Hepatocyte (in vitro differentiated cells): ENCODE measurements at regions not wholly inside any gene's neighbourhood (a gene's known extent, or its start where the extent isn't known, plus 50 kb on each side); places are given as distances from the start of the nearest gene placed in this dataset.

Experiments used
- DNase-seq: peaks from one replicate; pipeline ENCODE4 v3.0.0-alpha.2; 2016; ENCODE audit warnings: low spot score
- H2AFZ ChIP-seq: fragments of 200-600 bp; sonication (generic); 2 replicates; pipeline ENCODE4 v1.6.0; 2016; ENCODE audit warnings: antibody characterized with exemption, mild to moderate bottlenecking
- H3K27ac ChIP-seq: fragments of 200-600 bp; sonication (generic); 2 replicates; pipeline ENCODE4 v1.5.1; 2016; ENCODE audit warnings: mild to moderate bottlenecking
- H3K27me3 ChIP-seq: fragments of 200-600 bp; sonication (generic); 2 replicates; pipeline ENCODE4 v1.6.1; 2016
- H3K36me3 ChIP-seq: fragments of 200-600 bp; sonication (generic); replicated peaks from 2 replicates; pipeline ENCODE4 v1.5.1; 2016; ENCODE audit warnings: low read depth; ENCODE audit not compliant: insufficient read depth
- H3K4me1 ChIP-seq: fragments of 200-600 bp; sonication (generic); 2 replicates; pipeline ENCODE4 v1.5.1; 2016; ENCODE audit warnings: mild to moderate bottlenecking, moderate library complexity; ENCODE audit not compliant: insufficient read depth
- H3K4me2 ChIP-seq: fragments of 200-600 bp; sonication (generic); 2 replicates; pipeline ENCODE4 v1.6.0; 2016
- H3K4me3 ChIP-seq: fragments of 200-600 bp; sonication (generic); 2 replicates; pipeline ENCODE4 v1.5.1; 2016; ENCODE audit warnings: mild to moderate bottlenecking
- H3K79me2 ChIP-seq: fragments of 200-600 bp; sonication (generic); 2 replicates; pipeline ENCODE4 v1.6.0; 2017; ENCODE audit warnings: mild to moderate bottlenecking
- H3K9me2 ChIP-seq: fragments of 200-600 bp; sonication (generic); replicated peaks from 2 replicates; pipeline ENCODE4 v1.6.0; 2017; ENCODE audit warnings: mild to moderate bottlenecking; ENCODE audit not compliant: insufficient read depth
- H3K9me3 ChIP-seq: fragments of 200-600 bp; sonication (generic); 2 replicates; pipeline ENCODE4 v1.5.1; 2016; ENCODE audit warnings: low read depth, mild to moderate bottlenecking
- H4K20me1 ChIP-seq: fragments of 200-600 bp; sonication (generic); 2 replicates; pipeline ENCODE4 v1.6.0; 2016; ENCODE audit warnings: mild to moderate bottlenecking; ENCODE audit not compliant: insufficient read depth, poor library complexity, severe bottlenecking
- CTCF ChIP-seq: fragments of 200-600 bp; sonication (generic); IDR thresholded peaks from 2 replicates; pipeline ENCODE4 v1.5.1; 2016; ENCODE audit warnings: antibody characterized with exemption, mild to moderate bottlenecking; ENCODE audit not compliant: poor library complexity
- EZH2 ChIP-seq: fragments of 200-600 bp; sonication (generic); IDR thresholded peaks from 2 replicates; pipeline ENCODE4 v1.6.1; 2016; ENCODE audit warnings: antibody characterized with exemption, mild to moderate bottlenecking, borderline replicate concordance
- EZH2phosphoT487 ChIP-seq: fragments of 200-600 bp; sonication (generic); IDR thresholded peaks from one replicate; pipeline ENCODE4 v1.6.1; 2018; ENCODE audit warnings: antibody characterized with exemption, mild to moderate bottlenecking, low read depth, moderate library complexity; ENCODE audit not compliant: unreplicated experiment, severe bottlenecking
- WGBS: methylation state at CpG from one replicate; pipeline ENCODE4 v1.1.6; 2016; ENCODE audit warnings: low lambda C conversion rate; ENCODE audit errors: missing lambda C conversion rate; 5-methylcytosine and 5-hydroxymethylcytosine counted together

- Histone ChIP-seq H2AFZ (no peak overlapping the region), H4K20me1 (no peaks in the 10 kb centered on the region), H3K9me3 (no peaks in the 10 kb centered on the region), H3K4me1 (no peaks in the 10 kb centered on the region), H3K36me3 (no peaks in the 10 kb centered on the region), H3K79me2 (no peaks in the 10 kb centered on the region), H3K9me2 (no peaks in the 10 kb centered on the region), H3K4me3 (no peak overlapping the region), H3K27me3 (no peaks in the 10 kb centered on the region), H3K27ac (no peak overlapping the region), H3K4me2 (no peak overlapping the region)
- no peak for DNase-seq
- TF ChIP-seq EZH2phosphoT487 (no peak), CTCF (no peak), EZH2 (no peak)
- 74% methylated on average over 7 of the region's 7 CpGs for WGBS
These were observed 53.6 kb upstream of the RAB40AL start for GRCh38 chrX:102883491-102883890.
